Astrocyte (in vitro differentiated cells and primary cell): ENCODE measurements at regions not wholly inside any gene's neighbourhood (a gene's known extent, or its start where the extent isn't known, plus 50 kb on each side); places are given as distances from the start of the nearest gene placed in this dataset.
"Not testable (repeated sequence)": the region's sequence is repeated elsewhere in the genome, so short reads cannot be mapped to it uniquely, and the experiment has no call there.

Experiments used
- DNase-seq: peaks from one replicate; pipeline ENCODE4 v3.0.0-alpha.2; 2010; ENCODE audit warnings: low read depth
- FAIRE-seq: peaks from 2 replicates; lab custom pipeline; 2011; peaks lifted over from hg19 to GRCh38; lab: Jason Lieb, UNC
- H2AFZ ChIP-seq: 2 replicates; pipeline ENCODE4 v1.6.0; 2012; ENCODE audit warnings: low read depth, low read length, inconsistent platforms
- H3K27ac ChIP-seq: 2 replicates; pipeline ENCODE4 v1.5.1; 2011; ENCODE audit warnings: low read depth, low read length, inconsistent platforms
- H3K27me3 ChIP-seq: 2 replicates; pipeline ENCODE4 v1.6.0; 2011; ENCODE audit warnings: low read length, inconsistent platforms; ENCODE audit not compliant: insufficient read depth
- H3K36me3 ChIP-seq: 2 replicates; pipeline ENCODE4 v1.5.1; 2011; ENCODE audit warnings: low read length, inconsistent platforms; ENCODE audit not compliant: insufficient read depth
- H3K4me1 ChIP-seq: 2 replicates; pipeline ENCODE4 v1.5.1; 2011; ENCODE audit warnings: low read length, inconsistent platforms; ENCODE audit not compliant: insufficient read depth
- H3K4me2 ChIP-seq: 2 replicates; pipeline ENCODE4 v1.6.0; 2012; ENCODE audit warnings: low read length, inconsistent platforms
- H3K4me3 ChIP-seq: 2 replicates; pipeline ENCODE4 v1.5.1; 2011; ENCODE audit warnings: low read depth, mild to moderate bottlenecking, low read length, inconsistent platforms; ENCODE audit not compliant: insufficient read depth
- H3K79me2 ChIP-seq: 2 replicates; pipeline ENCODE4 v1.6.0; 2012; ENCODE audit warnings: mild to moderate bottlenecking, low read length, inconsistent platforms; ENCODE audit not compliant: insufficient read depth
- H3K9ac ChIP-seq: 2 replicates; pipeline ENCODE4 v1.6.0; 2012; ENCODE audit warnings: mild to moderate bottlenecking, low read length, inconsistent platforms
- H3K9me3 ChIP-seq: 2 replicates; pipeline ENCODE4 v1.5.1; 2012; ENCODE audit warnings: low read depth, mild to moderate bottlenecking, low read length, inconsistent platforms; ENCODE audit not compliant: insufficient read depth
- H4K20me1 ChIP-seq: 2 replicates; pipeline ENCODE4 v1.6.0; 2012; ENCODE audit warnings: low read length, inconsistent platforms; ENCODE audit not compliant: insufficient read depth
- H3K27ac Mint-ChIP-seq: one replicate; pipeline ENCODE4 v1.8.0; 2021; ENCODE audit warnings: mild to moderate bottlenecking, mixed read lengths; ENCODE audit not compliant: unreplicated experiment
- H3K27me3 Mint-ChIP-seq: one replicate; pipeline ENCODE4 v1.8.0; 2021; ENCODE audit warnings: low read depth, mixed read lengths; ENCODE audit not compliant: unreplicated experiment
- H3K36me3 Mint-ChIP-seq: one replicate; pipeline ENCODE4 v1.8.0; 2021; ENCODE audit warnings: low read depth, mixed read lengths; ENCODE audit not compliant: unreplicated experiment
- H3K4me1 Mint-ChIP-seq: one replicate; pipeline ENCODE4 v1.8.0; 2021; ENCODE audit warnings: low read depth, mixed read lengths; ENCODE audit not compliant: unreplicated experiment
- H3K4me3 Mint-ChIP-seq: one replicate; pipeline ENCODE4 v1.8.0; 2021; ENCODE audit warnings: mild to moderate bottlenecking, moderate library complexity, mixed read lengths; ENCODE audit not compliant: unreplicated experiment
- H3K9me3 Mint-ChIP-seq: one replicate; pipeline ENCODE4 v1.8.0; 2021; ENCODE audit warnings: mild to moderate bottlenecking, mixed read lengths; ENCODE audit not compliant: unreplicated experiment
- CTCF ChIP-seq: IDR thresholded peaks from 2 replicates; pipeline ENCODE4 v1.5.1; 2011; ENCODE audit warnings: low read depth, mild to moderate bottlenecking, inconsistent platforms, low read length, moderate library complexity; ENCODE audit not compliant: insufficient read depth
- EZH2 ChIP-seq: IDR thresholded peaks from 2 replicates; pipeline ENCODE4 v1.6.1; 2012; ENCODE audit warnings: mild to moderate bottlenecking, low read length, inconsistent platforms; ENCODE audit not compliant: insufficient read depth

- H2AFZ ChIP-seq, H3K4me1 ChIP-seq, H3K4me3 ChIP-seq, H3K27ac ChIP-seq, FAIRE-seq, H3K4me3 Mint-ChIP-seq, H3K27me3 ChIP-seq, H3K9me3 ChIP-seq, H3K36me3 Mint-ChIP-seq, H3K4me2 ChIP-seq, H3K9ac ChIP-seq, H3K36me3 ChIP-seq, DNase-seq, H3K9me3 Mint-ChIP-seq, H4K20me1 ChIP-seq, H3K27ac Mint-ChIP-seq, H3K79me2 ChIP-seq, H3K4me1 Mint-ChIP-seq, H3K27me3 Mint-ChIP-seq: not testable (repeated sequence)
Measured at GRCh38 chr17:22075918-22076317, 383.6 kb downstream of the KCNJ18 start.

- not testable (repeated sequence) for H3K9me3 Mint-ChIP-seq, DNase-seq, FAIRE-seq, H2AFZ ChIP-seq, H3K9ac ChIP-seq, H3K27me3 ChIP-seq, H3K27ac Mint-ChIP-seq, H3K36me3 Mint-ChIP-seq, H3K4me1 ChIP-seq, H3K79me2 ChIP-seq, H3K4me3 ChIP-seq, H3K4me3 Mint-ChIP-seq, H3K4me1 Mint-ChIP-seq, H3K9me3 ChIP-seq, H3K4me2 ChIP-seq, H3K27me3 Mint-ChIP-seq, H3K36me3 ChIP-seq, H4K20me1 ChIP-seq, H3K27ac ChIP-seq
Measured at GRCh38 chr17:22088589-22088988, 396.3 kb downstream of the KCNJ18 start.

- Mint-ChIP-seq H3K27me3 (peaks cover 5% of the 10 kb centered on the region), H3K4me1 (no peaks in the 10 kb centered on the region), H3K4me3 (no peak overlapping the region), H3K9me3 (peaks cover 2% of the 10 kb centered on the region), H3K36me3 (peaks cover 3% of the 10 kb centered on the region), H3K27ac (no peak overlapping the region)
- Histone ChIP-seq H3K4me3 (no peak overlapping the region), H4K20me1 (no peaks in the 10 kb centered on the region), H2AFZ (no peak overlapping the region), H3K9ac (no peak overlapping the region), H3K27ac (no peak overlapping the region), H3K36me3 (no peaks in the 10 kb centered on the region), H3K4me2 (no peak overlapping the region), H3K27me3 (no peaks in the 10 kb centered on the region), H3K4me1 (no peaks in the 10 kb centered on the region), H3K79me2 (no peaks in the 10 kb centered on the region), H3K9me3 (no peaks in the 10 kb centered on the region)
- DNase-seq (no peak), FAIRE-seq (no peak)
- TF ChIP-seq EZH2, result no peak
- TF ChIP-seq CTCF, result no peak
Measured at GRCh38 chr17:22090263-22090935, 398.1 kb downstream of the KCNJ18 start.

- not testable (repeated sequence) for H3K4me2 ChIP-seq, H2AFZ ChIP-seq, H3K4me1 ChIP-seq, H3K27ac Mint-ChIP-seq, H3K4me3 ChIP-seq, H3K9ac ChIP-seq, H3K79me2 ChIP-seq, H3K9me3 Mint-ChIP-seq, H3K9me3 ChIP-seq, H3K36me3 Mint-ChIP-seq, H4K20me1 ChIP-seq, H3K27ac ChIP-seq, DNase-seq, H3K27me3 Mint-ChIP-seq, H3K36me3 ChIP-seq, H3K27me3 ChIP-seq, FAIRE-seq, H3K4me1 Mint-ChIP-seq
- peak overlapping the region; percentile 79 for H3K4me3 Mint-ChIP-seq
Measured at GRCh38 chr17:22091041-22091679, 398.8 kb downstream of the KCNJ18 start.

- H3K4me3 Mint-ChIP-seq, H2AFZ ChIP-seq, H3K36me3 Mint-ChIP-seq, H3K9me3 Mint-ChIP-seq, H3K4me1 ChIP-seq, H3K9ac ChIP-seq, H3K4me2 ChIP-seq, H3K4me1 Mint-ChIP-seq, DNase-seq, H3K9me3 ChIP-seq, H3K36me3 ChIP-seq, H3K27me3 Mint-ChIP-seq, H3K79me2 ChIP-seq, H4K20me1 ChIP-seq, H3K27ac ChIP-seq, H3K27ac Mint-ChIP-seq, H3K4me3 ChIP-seq, FAIRE-seq, H3K27me3 ChIP-seq: not testable (repeated sequence)
Measured at GRCh38 chr17:22091840-22092239, 399.5 kb downstream of the KCNJ18 start.
